ENCODE measurements at regions not wholly inside any gene's neighbourhood (a gene's known extent, or its start where the extent isn't known, plus 50 kb on each side); places are given as distances from the start of the nearest gene placed in this dataset.

DNA sequence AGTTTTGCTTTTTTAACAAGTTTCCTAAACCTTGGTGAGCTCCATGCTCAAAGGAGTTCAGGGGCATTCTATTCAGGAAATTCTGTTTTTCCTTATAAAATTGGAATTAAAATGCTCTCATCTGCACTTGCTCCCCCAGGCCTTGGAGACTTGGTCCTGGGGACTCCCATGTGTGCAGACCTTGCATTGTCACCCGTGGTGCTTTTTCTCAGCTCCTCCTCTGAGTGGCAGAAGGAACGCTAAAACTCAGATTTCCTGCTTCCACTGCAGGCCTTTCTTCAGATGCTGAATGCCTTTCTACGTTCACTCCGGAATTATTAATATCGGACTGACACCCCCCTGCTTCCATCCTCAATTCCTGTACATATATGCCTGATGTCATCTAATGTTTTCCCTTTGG, 248.7 kb upstream of the RREB1 start:
- no peak overlapping the region for H3K9ac ChIP-seq (ENCODE audit: low read length in 2 of 2)
- no peaks in the 10 kb centered on the region for H3K36me3 ChIP-seq (ENCODE audit: control insufficient read depth in 2 of 2, insufficient read depth in 2 of 2, low read length in 2 of 2)
- no peak overlapping the region for H3K27ac ChIP-seq (ENCODE audit: low read length)
- H3K9me3 ChIP-seq (ENCODE audit: control insufficient read depth in 2 of 2, low read length in 2 of 2), result no peaks in the 10 kb centered on the region
- H3K27me3 ChIP-seq (ENCODE audit: control insufficient read depth in 1 of 2, insufficient read depth in 2 of 2, low read length in 2 of 2), result peaks cover 0 to 4% of the 10 kb centered on the region in 2 donors
- H3K4me3 ChIP-seq (ENCODE audit: low read length in 2 of 2), result no peak overlapping the region
- H3K4me1 ChIP-seq (ENCODE audit: control insufficient read depth, insufficient read depth, low read length), result peaks cover 9% of the 10 kb centered on the region

DNA sequence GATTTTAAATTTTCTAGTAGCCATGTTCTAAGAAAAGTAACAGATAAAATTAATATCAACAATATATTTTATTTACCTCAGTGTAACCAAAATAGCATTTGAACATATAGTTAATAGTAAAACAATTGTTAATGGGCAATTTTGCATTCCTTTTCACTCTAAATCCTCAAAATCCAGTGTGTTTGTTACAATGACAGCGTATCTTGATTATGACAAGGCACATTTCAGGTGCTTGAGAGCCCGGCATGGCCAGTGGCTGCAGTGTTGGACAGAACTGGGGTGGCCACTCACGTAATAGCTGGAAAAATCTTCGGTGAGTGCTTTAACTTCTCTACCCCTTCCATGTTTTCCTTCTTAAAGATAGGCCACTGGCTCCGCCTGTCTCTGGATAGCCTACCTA, 248.0 kb upstream of the RREB1 start:
- Histone ChIP-seq H3K9me3 (ENCODE audit: control insufficient read depth in 2 of 2, low read length in 2 of 2) (no peaks in the 10 kb centered on the region), H3K4me3 (ENCODE audit: low read length in 2 of 2) (no peak overlapping the region), H3K4me1 (ENCODE audit: control insufficient read depth, insufficient read depth, low read length) (peaks cover 9% of the 10 kb centered on the region), H3K9ac (ENCODE audit: low read length in 2 of 2) (no peak overlapping the region), H3K27ac (ENCODE audit: low read length) (no peak overlapping the region), H3K27me3 (ENCODE audit: control insufficient read depth in 1 of 2, insufficient read depth in 2 of 2, low read length in 2 of 2) (peaks cover 0 to 4% of the 10 kb centered on the region in 2 donors), H3K36me3 (ENCODE audit: control insufficient read depth in 2 of 2, insufficient read depth in 2 of 2, low read length in 2 of 2) (no peaks in the 10 kb centered on the region)

DNA sequence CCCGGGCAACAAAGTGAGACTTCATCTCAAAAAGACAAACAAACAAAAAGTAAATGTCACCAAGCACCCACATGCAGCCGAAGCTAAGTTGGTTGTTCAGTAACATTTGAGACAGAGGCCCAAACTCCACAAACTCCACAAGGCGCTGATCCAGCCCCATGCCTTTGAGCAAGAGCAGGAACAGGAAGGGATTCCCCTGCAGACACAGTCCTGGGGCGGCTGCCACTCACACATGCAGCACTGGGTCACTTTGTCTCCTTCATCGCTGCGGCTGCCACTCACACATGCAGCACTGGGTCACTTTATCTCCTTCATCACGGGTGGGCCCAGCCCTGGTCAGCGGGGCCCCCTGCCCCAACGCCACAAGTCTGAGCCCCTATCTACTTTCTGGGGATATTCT, 246.9 kb upstream of the RREB1 start:
- H3K27ac ChIP-seq (ENCODE audit: low read length), result no peak overlapping the region
- H3K27me3 ChIP-seq (ENCODE audit: control insufficient read depth in 1 of 2, insufficient read depth in 2 of 2, low read length in 2 of 2), result peaks cover 0 to 4% of the 10 kb centered on the region in 2 donors

DNA sequence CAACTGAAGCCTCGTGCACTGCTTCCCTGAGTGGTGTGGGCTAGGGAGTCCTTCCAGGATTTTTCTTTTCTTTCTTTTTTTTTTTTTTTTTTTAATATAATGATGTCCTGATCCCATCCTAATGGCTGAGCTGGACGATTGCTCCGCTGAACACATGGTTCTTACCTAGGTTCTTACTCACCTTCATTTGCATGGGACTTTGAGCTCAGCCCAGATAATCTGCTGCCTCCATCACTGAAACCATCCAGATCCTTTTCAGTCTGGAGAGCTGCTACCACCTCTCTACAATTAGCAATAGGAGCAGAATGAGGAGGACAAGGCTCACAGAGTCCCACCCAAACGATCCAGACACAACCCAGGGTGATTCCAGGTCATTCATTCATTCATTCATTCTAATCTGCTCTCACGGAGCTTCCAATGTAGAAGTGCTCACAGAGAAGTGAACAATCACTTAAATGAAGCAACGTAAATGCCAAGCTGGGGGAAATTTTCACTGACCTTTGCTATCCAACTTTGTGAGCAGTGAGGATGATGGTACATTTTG, 246.3 kb upstream of the RREB1 start:
- Histone ChIP-seq H3K9me3 (ENCODE audit: control insufficient read depth in 2 of 2, low read length in 2 of 2) (no peaks in the 10 kb centered on the region), H3K27ac (ENCODE audit: low read length) (no peak overlapping the region), H3K36me3 (ENCODE audit: control insufficient read depth in 2 of 2, insufficient read depth in 2 of 2, low read length in 2 of 2) (no peaks in the 10 kb centered on the region), H3K4me1 (ENCODE audit: control insufficient read depth, insufficient read depth, low read length) (peaks cover 9% of the 10 kb centered on the region), H3K9ac (ENCODE audit: low read length in 2 of 2) (no peak overlapping the region), H3K4me3 (ENCODE audit: low read length in 2 of 2) (no peak overlapping the region), H3K27me3 (ENCODE audit: control insufficient read depth in 1 of 2, insufficient read depth in 2 of 2, low read length in 2 of 2) (peaks cover 0 to 4% of the 10 kb centered on the region in 2 donors)

More for the DNA sequence above, 246.9 kb upstream of the RREB1 start:
- no peaks in the 10 kb centered on the region for H3K36me3 ChIP-seq (ENCODE audit: control insufficient read depth in 2 of 2, insufficient read depth in 2 of 2, low read length in 2 of 2)
- H3K4me1 ChIP-seq (ENCODE audit: control insufficient read depth, insufficient read depth, low read length), result peaks cover 9% of the 10 kb centered on the region
- no peak overlapping the region for H3K4me3 ChIP-seq (ENCODE audit: low read length in 2 of 2)
- no peaks in the 10 kb centered on the region for H3K9me3 ChIP-seq (ENCODE audit: control insufficient read depth in 2 of 2, low read length in 2 of 2)
- H3K9ac ChIP-seq (ENCODE audit: low read length in 2 of 2), result no peak overlapping the region

DNA sequence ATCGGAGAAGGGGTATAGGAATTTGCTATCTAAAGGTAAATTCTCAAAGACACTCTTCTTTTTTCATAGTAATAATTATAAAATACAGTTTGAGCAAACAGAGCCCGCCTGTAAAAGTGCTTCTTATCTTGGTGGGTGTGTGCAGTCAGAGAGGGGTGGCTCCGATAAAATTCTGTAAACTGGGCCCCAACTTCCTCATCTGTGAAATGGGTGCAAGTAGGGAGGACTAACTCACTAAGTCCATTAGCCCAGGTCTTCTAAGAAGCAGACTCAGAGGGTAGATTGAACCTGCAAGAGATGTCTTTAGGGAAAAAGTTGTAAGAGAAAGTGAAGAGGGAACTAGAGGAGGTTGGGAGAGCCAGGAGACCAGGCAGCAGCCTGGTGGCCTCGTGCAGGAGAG, 245.8 kb upstream of the RREB1 start:
- Histone ChIP-seq H3K36me3 (ENCODE audit: control insufficient read depth in 2 of 2, insufficient read depth in 2 of 2, low read length in 2 of 2) (no peaks in the 10 kb centered on the region), H3K27ac (ENCODE audit: low read length) (no peak overlapping the region), H3K27me3 (ENCODE audit: control insufficient read depth in 1 of 2, insufficient read depth in 2 of 2, low read length in 2 of 2) (peaks cover 0 to 2% of the 10 kb centered on the region in 2 donors), H3K4me3 (ENCODE audit: low read length in 2 of 2) (no peak overlapping the region), H3K9me3 (ENCODE audit: control insufficient read depth in 2 of 2, low read length in 2 of 2) (no peaks in the 10 kb centered on the region), H3K9ac (ENCODE audit: low read length in 2 of 2) (no peak overlapping the region), H3K4me1 (ENCODE audit: control insufficient read depth, insufficient read depth, low read length) (peaks cover 3% of the 10 kb centered on the region)

DNA sequence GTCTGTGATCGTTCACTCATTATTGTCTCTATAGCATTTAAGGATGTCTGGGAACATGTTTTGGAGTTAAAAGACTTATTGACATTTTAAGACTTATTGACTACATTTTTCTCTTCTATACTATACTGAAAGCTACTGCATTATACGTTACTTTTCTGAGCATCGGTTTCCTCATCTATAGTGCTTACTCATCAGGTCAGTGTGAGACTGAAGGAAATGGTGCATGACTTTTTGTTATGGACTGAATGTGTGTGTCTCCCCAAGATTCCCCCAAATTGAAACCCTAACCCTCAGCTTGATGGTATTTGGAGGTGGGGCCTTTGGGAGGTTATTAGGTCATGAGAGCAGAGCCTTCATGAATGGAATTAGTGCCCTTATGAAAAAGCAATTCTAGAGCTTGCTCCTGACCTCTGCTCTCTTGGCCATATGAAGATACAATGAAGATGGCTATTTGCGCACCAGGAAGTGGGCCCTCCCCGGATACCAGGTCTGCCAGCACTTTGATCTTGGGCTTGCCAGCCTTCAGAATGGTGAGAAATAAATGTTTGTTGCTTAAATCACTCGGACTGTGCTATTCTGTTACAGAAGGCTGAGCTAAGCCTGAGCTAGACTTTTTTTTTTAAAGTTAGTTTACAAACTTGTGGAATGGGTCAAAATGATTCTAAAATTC, 243.7 kb upstream of the RREB1 start:
- Histone ChIP-seq H3K27me3 (ENCODE audit: control insufficient read depth in 1 of 2, insufficient read depth in 2 of 2, low read length in 2 of 2) (no peaks in the 10 kb centered on the region), H3K27ac (ENCODE audit: low read length) (no peak overlapping the region), H3K36me3 (ENCODE audit: control insufficient read depth in 2 of 2, insufficient read depth in 2 of 2, low read length in 2 of 2) (no peaks in the 10 kb centered on the region), H3K9ac (ENCODE audit: low read length in 2 of 2) (no peak overlapping the region), H3K4me1 (ENCODE audit: control insufficient read depth, insufficient read depth, low read length) (no peaks in the 10 kb centered on the region), H3K4me3 (ENCODE audit: low read length in 2 of 2) (no peak overlapping the region), H3K9me3 (ENCODE audit: control insufficient read depth in 2 of 2, low read length in 2 of 2) (no peaks in the 10 kb centered on the region)

DNA sequence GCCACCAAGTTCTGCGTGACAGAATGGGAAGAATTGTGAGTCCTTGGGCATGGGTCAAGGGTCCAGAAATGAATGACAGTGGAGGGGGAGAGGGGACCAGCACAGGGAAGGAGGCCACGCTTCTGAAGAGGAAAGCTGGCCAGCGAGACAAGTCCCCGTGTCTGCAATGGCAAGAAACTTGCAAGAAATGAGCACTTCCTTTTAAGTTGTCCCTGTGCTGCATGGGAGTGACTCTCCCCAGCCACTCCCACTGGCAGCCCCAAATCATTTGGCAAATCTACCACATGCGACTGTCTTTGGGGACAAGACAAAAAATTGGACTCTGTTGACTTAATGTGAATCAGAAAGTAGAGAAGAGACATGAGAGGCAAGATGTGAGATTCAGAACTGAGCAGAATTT, 242.2 kb upstream of the RREB1 start:
- H3K9me3 ChIP-seq (ENCODE audit: control insufficient read depth in 2 of 2, low read length in 2 of 2), result no peaks in the 10 kb centered on the region
- no peaks in the 10 kb centered on the region for H3K4me1 ChIP-seq (ENCODE audit: control insufficient read depth, insufficient read depth, low read length)
- no peak overlapping the region for H3K4me3 ChIP-seq (ENCODE audit: low read length in 2 of 2)
- H3K27ac ChIP-seq (ENCODE audit: low read length), result no peak overlapping the region
- no peaks in the 10 kb centered on the region for H3K27me3 ChIP-seq (ENCODE audit: control insufficient read depth in 1 of 2, insufficient read depth in 2 of 2, low read length in 2 of 2)
- H3K9ac ChIP-seq (ENCODE audit: low read length in 2 of 2), result no peak overlapping the region
- H3K36me3 ChIP-seq (ENCODE audit: control insufficient read depth in 2 of 2, insufficient read depth in 2 of 2, low read length in 2 of 2), result no peaks in the 10 kb centered on the region

DNA sequence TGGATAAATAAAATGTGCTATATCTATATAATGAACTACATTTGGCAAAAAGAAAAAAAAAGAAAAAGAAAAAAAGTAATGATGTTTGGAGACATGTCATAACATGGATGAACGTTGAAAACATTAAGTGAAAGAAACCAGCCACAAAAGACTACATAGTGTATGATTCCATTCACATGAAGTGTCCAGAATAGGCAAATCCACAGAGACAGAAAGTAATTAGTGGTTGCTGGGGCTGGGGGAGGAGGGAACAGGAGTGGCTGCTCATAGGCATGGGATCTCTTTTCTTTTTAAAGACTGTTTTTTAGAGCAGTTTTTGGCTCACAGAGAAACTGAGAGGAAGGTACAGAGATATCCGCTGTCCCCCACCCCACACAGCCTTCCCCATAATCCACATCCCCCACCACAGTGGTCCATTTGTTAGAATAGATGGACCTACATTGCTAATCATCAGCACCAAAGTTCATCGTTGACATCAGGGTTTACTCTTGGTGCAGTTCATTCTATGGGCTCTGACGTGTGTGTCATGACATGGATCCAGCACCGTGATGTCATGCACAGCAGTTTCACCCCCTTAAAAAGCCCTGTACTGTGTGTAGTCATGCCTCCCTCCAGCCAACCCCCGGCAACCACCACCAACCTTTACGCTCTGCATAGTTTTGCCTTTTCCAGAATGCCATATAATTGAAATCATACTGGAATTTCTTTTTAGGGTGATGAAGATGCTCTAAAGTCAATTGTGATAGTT, 240.9 kb upstream of the RREB1 start:
- Histone ChIP-seq H3K27ac (ENCODE audit: low read length) (no peak overlapping the region), H3K9ac (ENCODE audit: low read length in 2 of 2) (no peak overlapping the region), H3K9me3 (ENCODE audit: control insufficient read depth in 2 of 2, low read length in 2 of 2) (no peaks in the 10 kb centered on the region), H3K27me3 (ENCODE audit: control insufficient read depth in 1 of 2, insufficient read depth in 2 of 2, low read length in 2 of 2) (no peaks in the 10 kb centered on the region), H3K36me3 (ENCODE audit: control insufficient read depth in 2 of 2, insufficient read depth in 2 of 2, low read length in 2 of 2) (no peaks in the 10 kb centered on the region), H3K4me3 (ENCODE audit: low read length in 2 of 2) (no peak overlapping the region), H3K4me1 (ENCODE audit: control insufficient read depth, insufficient read depth, low read length) (no peaks in the 10 kb centered on the region)

DNA sequence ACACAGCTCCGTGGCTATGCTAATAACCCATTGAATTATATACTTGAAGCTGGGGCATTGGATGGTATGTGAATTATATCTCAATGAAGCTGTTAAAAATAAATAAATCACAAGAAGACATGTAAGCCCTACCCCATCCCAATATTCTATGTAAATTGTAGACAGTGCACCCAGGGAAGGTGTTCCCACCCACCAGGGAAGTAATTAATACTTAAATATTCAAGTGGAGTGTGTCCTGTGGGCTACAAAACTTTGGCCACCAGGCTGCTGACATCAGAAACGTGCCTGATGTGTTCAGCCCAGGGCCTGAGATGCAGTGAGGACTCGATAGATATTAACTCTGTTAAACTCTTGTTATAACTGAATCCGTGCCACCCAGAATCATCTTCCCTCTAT, 240.4 kb upstream of the RREB1 start:
- Histone ChIP-seq H3K4me1 (ENCODE audit: control insufficient read depth, insufficient read depth, low read length) (no peaks in the 10 kb centered on the region), H3K27me3 (ENCODE audit: control insufficient read depth in 1 of 2, insufficient read depth in 2 of 2, low read length in 2 of 2) (no peaks in the 10 kb centered on the region), H3K27ac (ENCODE audit: low read length) (no peak overlapping the region), H3K36me3 (ENCODE audit: control insufficient read depth in 2 of 2, insufficient read depth in 2 of 2, low read length in 2 of 2) (no peaks in the 10 kb centered on the region), H3K9ac (ENCODE audit: low read length in 2 of 2) (no peak overlapping the region), H3K4me3 (ENCODE audit: low read length in 2 of 2) (no peak overlapping the region), H3K9me3 (ENCODE audit: control insufficient read depth in 2 of 2, low read length in 2 of 2) (no peaks in the 10 kb centered on the region)

DNA sequence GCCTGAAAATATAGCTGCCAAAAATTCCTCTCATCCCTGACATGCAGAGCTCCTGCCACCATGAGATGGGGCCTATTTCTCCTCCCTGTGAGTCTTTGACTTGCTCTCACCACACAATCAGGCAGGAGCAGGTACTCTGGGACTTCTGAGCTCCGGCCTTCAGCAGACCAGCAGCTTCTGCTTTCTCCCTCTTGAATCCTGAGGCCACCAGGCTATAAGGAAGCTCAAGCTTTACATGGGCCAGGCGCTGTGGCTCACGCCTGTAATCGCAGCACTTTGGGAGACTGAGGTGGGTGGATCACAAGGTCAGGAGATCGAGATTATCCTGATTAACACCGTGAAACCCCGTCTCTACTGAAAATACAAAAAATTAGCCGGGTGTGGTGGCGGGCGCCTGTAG, 238.7 kb upstream of the RREB1 start:
- Histone ChIP-seq H3K36me3 (ENCODE audit: control insufficient read depth in 2 of 2, insufficient read depth in 2 of 2, low read length in 2 of 2) (no peaks in the 10 kb centered on the region), H3K4me3 (ENCODE audit: low read length in 2 of 2) (no peak overlapping the region), H3K9ac (ENCODE audit: low read length in 2 of 2) (no peak overlapping the region), H3K4me1 (ENCODE audit: control insufficient read depth, insufficient read depth, low read length) (no peaks in the 10 kb centered on the region), H3K27me3 (ENCODE audit: control insufficient read depth in 1 of 2, insufficient read depth in 2 of 2, low read length in 2 of 2) (no peaks in the 10 kb centered on the region), H3K27ac (ENCODE audit: low read length) (no peak overlapping the region), H3K9me3 (ENCODE audit: control insufficient read depth in 2 of 2, low read length in 2 of 2) (no peaks in the 10 kb centered on the region)

DNA sequence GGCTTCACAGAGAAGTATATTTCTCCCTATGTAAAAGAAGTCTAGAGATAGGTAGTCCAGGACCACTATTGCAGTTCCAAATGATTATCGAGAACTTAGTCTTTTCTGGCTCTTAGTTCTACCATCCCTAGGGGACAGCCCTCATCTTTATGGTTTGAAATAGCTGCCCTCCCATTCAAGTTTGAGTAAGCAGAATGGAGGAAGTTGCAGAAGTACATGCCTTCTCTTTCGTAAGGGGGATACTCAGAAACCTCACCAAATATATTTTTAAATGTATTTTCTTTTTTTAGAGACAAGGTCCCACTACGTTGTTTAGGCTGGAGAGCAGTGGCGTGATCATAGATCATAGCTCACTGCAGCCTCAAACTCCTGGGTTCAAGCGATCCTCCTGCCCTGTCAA, 236.8 kb upstream of the RREB1 start:
- H3K27me3 ChIP-seq (ENCODE audit: control insufficient read depth in 1 of 2, insufficient read depth in 2 of 2, low read length in 2 of 2), result no peaks in the 10 kb centered on the region
- no peak overlapping the region for H3K4me3 ChIP-seq (ENCODE audit: low read length in 2 of 2)
- no peaks in the 10 kb centered on the region for H3K4me1 ChIP-seq (ENCODE audit: control insufficient read depth, insufficient read depth, low read length)
- H3K36me3 ChIP-seq (ENCODE audit: control insufficient read depth in 2 of 2, insufficient read depth in 2 of 2, low read length in 2 of 2), result no peaks in the 10 kb centered on the region
- no peak overlapping the region for H3K27ac ChIP-seq (ENCODE audit: low read length)
- H3K9ac ChIP-seq (ENCODE audit: low read length in 2 of 2), result no peak overlapping the region
- H3K9me3 ChIP-seq (ENCODE audit: control insufficient read depth in 2 of 2, low read length in 2 of 2), result no peaks in the 10 kb centered on the region
